ENCODE measurements at regions not wholly inside any gene's neighbourhood (a gene's known extent, or its start where the extent isn't known, plus 50 kb on each side); places are given as distances from the start of the nearest gene placed in this dataset.

- no peak overlapping the region for H3K4me3 ChIP-seq (ENCODE audit: low read depth, low read length)
- H3K27ac ChIP-seq (ENCODE audit: low read depth, low read length) = no peak overlapping the region
- H3K27me3 ChIP-seq (ENCODE audit: control insufficient read depth, insufficient read depth, low read length) = no peaks in the 10 kb centered on the region
- H3K36me3 ChIP-seq (ENCODE audit: control insufficient read depth, insufficient read depth, low read length) = no peaks in the 10 kb centered on the region
- H3K9me3 ChIP-seq (ENCODE audit: control insufficient read depth, insufficient read depth, low read depth, low read length) = peaks cover 25% of the 10 kb centered on the region
- H3K9ac ChIP-seq (ENCODE audit: low read length) = no peak overlapping the region
- H3K4me1 ChIP-seq (ENCODE audit: control insufficient read depth, insufficient read depth, low read length) = no peaks in the 10 kb centered on the region
Measured at GRCh38 chr12:28898038-28898437, 251.0 kb upstream of the FAR2 start.

- H3K27me3 ChIP-seq (ENCODE audit: control insufficient read depth, insufficient read depth, low read length) = no peaks in the 10 kb centered on the region
- no peaks in the 10 kb centered on the region for H3K4me1 ChIP-seq (ENCODE audit: control insufficient read depth, insufficient read depth, low read length)
- no peak overlapping the region for H3K9ac ChIP-seq (ENCODE audit: low read length)
- peaks cover 25% of the 10 kb centered on the region for H3K9me3 ChIP-seq (ENCODE audit: control insufficient read depth, insufficient read depth, low read depth, low read length)
- no peaks in the 10 kb centered on the region for H3K36me3 ChIP-seq (ENCODE audit: control insufficient read depth, insufficient read depth, low read length)
- no peak overlapping the region for H3K27ac ChIP-seq (ENCODE audit: low read depth, low read length)
- H3K4me3 ChIP-seq (ENCODE audit: low read depth, low read length) = no peak overlapping the region
Measured at GRCh38 chr12:28899951-28900350, 249.1 kb upstream of the FAR2 start.

GRCh38 chr12:28905220-28905955 is 243.7 kb upstream of the FAR2 start:
- H3K4me3 ChIP-seq (ENCODE audit: low read depth, low read length) = no peak overlapping the region
- H3K4me1 ChIP-seq (ENCODE audit: control insufficient read depth, insufficient read depth, low read length) = no peaks in the 10 kb centered on the region
- no peak overlapping the region for H3K27ac ChIP-seq (ENCODE audit: low read depth, low read length)
- H3K27me3 ChIP-seq (ENCODE audit: control insufficient read depth, insufficient read depth, low read length) = no peaks in the 10 kb centered on the region
- no peaks in the 10 kb centered on the region for H3K36me3 ChIP-seq (ENCODE audit: control insufficient read depth, insufficient read depth, low read length)
- H3K9ac ChIP-seq (ENCODE audit: low read length) = no peak overlapping the region
- H3K9me3 ChIP-seq (ENCODE audit: control insufficient read depth, insufficient read depth, low read depth, low read length) = peaks cover 13% of the 10 kb centered on the region

- Histone ChIP-seq H3K27me3 (ENCODE audit: control insufficient read depth, insufficient read depth, low read length) (no peaks in the 10 kb centered on the region), H3K36me3 (ENCODE audit: control insufficient read depth, insufficient read depth, low read length) (no peaks in the 10 kb centered on the region), H3K4me3 (ENCODE audit: low read depth, low read length) (no peak overlapping the region), H3K27ac (ENCODE audit: low read depth, low read length) (no peak overlapping the region), H3K4me1 (ENCODE audit: control insufficient read depth, insufficient read depth, low read length) (no peaks in the 10 kb centered on the region), H3K9ac (ENCODE audit: low read length) (no peak overlapping the region), H3K9me3 (ENCODE audit: control insufficient read depth, insufficient read depth, low read depth, low read length) (peaks cover 15% of the 10 kb centered on the region)
Measured at GRCh38 chr12:28908646-28909045, 240.4 kb upstream of the FAR2 start.

- no peak overlapping the region for H3K27ac ChIP-seq (ENCODE audit: low read depth, low read length)
- no peaks in the 10 kb centered on the region for H3K27me3 ChIP-seq (ENCODE audit: control insufficient read depth, insufficient read depth, low read length)
- no peak overlapping the region for H3K4me3 ChIP-seq (ENCODE audit: low read depth, low read length)
- peaks cover 18% of the 10 kb centered on the region for H3K9me3 ChIP-seq (ENCODE audit: control insufficient read depth, insufficient read depth, low read depth, low read length)
- no peaks in the 10 kb centered on the region for H3K4me1 ChIP-seq (ENCODE audit: control insufficient read depth, insufficient read depth, low read length)
- H3K9ac ChIP-seq (ENCODE audit: low read length) = no peak overlapping the region
- no peaks in the 10 kb centered on the region for H3K36me3 ChIP-seq (ENCODE audit: control insufficient read depth, insufficient read depth, low read length)
Measured at GRCh38 chr12:28909291-28909690, 239.8 kb upstream of the FAR2 start.

- no peaks in the 10 kb centered on the region for H3K36me3 ChIP-seq (ENCODE audit: control insufficient read depth, insufficient read depth, low read length)
- no peaks in the 10 kb centered on the region for H3K4me1 ChIP-seq (ENCODE audit: control insufficient read depth, insufficient read depth, low read length)
- no peak overlapping the region for H3K4me3 ChIP-seq (ENCODE audit: low read depth, low read length)
- H3K9ac ChIP-seq (ENCODE audit: low read length) = no peak overlapping the region
- H3K27ac ChIP-seq (ENCODE audit: low read depth, low read length) = no peak overlapping the region
- H3K27me3 ChIP-seq (ENCODE audit: control insufficient read depth, insufficient read depth, low read length) = no peaks in the 10 kb centered on the region
- H3K9me3 ChIP-seq (ENCODE audit: control insufficient read depth, insufficient read depth, low read depth, low read length) = peaks cover 7% of the 10 kb centered on the region; the same call in 1 of the 2 replicates
Measured at GRCh38 chr12:28925719-28926376, 223.2 kb upstream of the FAR2 start.

- H3K9me3 ChIP-seq (ENCODE audit: control insufficient read depth, insufficient read depth, low read depth, low read length) = no peaks in the 10 kb centered on the region
- H3K36me3 ChIP-seq (ENCODE audit: control insufficient read depth, insufficient read depth, low read length) = no peaks in the 10 kb centered on the region
- H3K4me3 ChIP-seq (ENCODE audit: low read depth, low read length) = no peak overlapping the region
- no peak overlapping the region for H3K9ac ChIP-seq (ENCODE audit: low read length)
- no peaks in the 10 kb centered on the region for H3K4me1 ChIP-seq (ENCODE audit: control insufficient read depth, insufficient read depth, low read length)
- no peak overlapping the region for H3K27ac ChIP-seq (ENCODE audit: low read depth, low read length)
- no peaks in the 10 kb centered on the region for H3K27me3 ChIP-seq (ENCODE audit: control insufficient read depth, insufficient read depth, low read length)
Measured at GRCh38 chr12:28930704-28931103, 218.4 kb upstream of the FAR2 start.

- no peak overlapping the region for H3K9ac ChIP-seq (ENCODE audit: low read length)
- H3K9me3 ChIP-seq (ENCODE audit: control insufficient read depth, insufficient read depth, low read depth, low read length) = no peaks in the 10 kb centered on the region
- H3K27me3 ChIP-seq (ENCODE audit: control insufficient read depth, insufficient read depth, low read length) = no peaks in the 10 kb centered on the region
- H3K27ac ChIP-seq (ENCODE audit: low read depth, low read length) = no peak overlapping the region
- no peaks in the 10 kb centered on the region for H3K36me3 ChIP-seq (ENCODE audit: control insufficient read depth, insufficient read depth, low read length)
- H3K4me3 ChIP-seq (ENCODE audit: low read depth, low read length) = no peak overlapping the region
- no peaks in the 10 kb centered on the region for H3K4me1 ChIP-seq (ENCODE audit: control insufficient read depth, insufficient read depth, low read length)
Measured at GRCh38 chr12:28933176-28933575, 215.9 kb upstream of the FAR2 start.

- Histone ChIP-seq H3K4me1 (ENCODE audit: control insufficient read depth, insufficient read depth, low read length) (no peaks in the 10 kb centered on the region), H3K9ac (ENCODE audit: low read length) (no peak overlapping the region), H3K27me3 (ENCODE audit: control insufficient read depth, insufficient read depth, low read length) (no peaks in the 10 kb centered on the region), H3K27ac (ENCODE audit: low read depth, low read length) (no peak overlapping the region), H3K4me3 (ENCODE audit: low read depth, low read length) (no peak overlapping the region), H3K9me3 (ENCODE audit: control insufficient read depth, insufficient read depth, low read depth, low read length) (no peaks in the 10 kb centered on the region), H3K36me3 (ENCODE audit: control insufficient read depth, insufficient read depth, low read length) (no peaks in the 10 kb centered on the region)
Measured at GRCh38 chr12:28933864-28934527, 215.1 kb upstream of the FAR2 start.

GRCh38 chr12:28936221-28936620 is 212.9 kb upstream of the FAR2 start:
- Histone ChIP-seq H3K4me3 (ENCODE audit: low read depth, low read length) (no peak overlapping the region), H3K36me3 (ENCODE audit: control insufficient read depth, insufficient read depth, low read length) (no peaks in the 10 kb centered on the region), H3K9ac (ENCODE audit: low read length) (no peak overlapping the region), H3K27ac (ENCODE audit: low read depth, low read length) (no peak overlapping the region), H3K4me1 (ENCODE audit: control insufficient read depth, insufficient read depth, low read length) (no peaks in the 10 kb centered on the region), H3K9me3 (ENCODE audit: control insufficient read depth, insufficient read depth, low read depth, low read length) (no peaks in the 10 kb centered on the region), H3K27me3 (ENCODE audit: control insufficient read depth, insufficient read depth, low read length) (no peaks in the 10 kb centered on the region)

GRCh38 chr12:28936711-28937110 is 212.4 kb upstream of the FAR2 start:
- H3K9ac ChIP-seq (ENCODE audit: low read length) = no peak overlapping the region

More at GRCh38 chr12:28936711-28937110, 212.4 kb upstream of the FAR2 start:
- Histone ChIP-seq H3K27ac (ENCODE audit: low read depth, low read length) (no peak overlapping the region), H3K4me1 (ENCODE audit: control insufficient read depth, insufficient read depth, low read length) (no peaks in the 10 kb centered on the region), H3K9me3 (ENCODE audit: control insufficient read depth, insufficient read depth, low read depth, low read length) (no peaks in the 10 kb centered on the region), H3K36me3 (ENCODE audit: control insufficient read depth, insufficient read depth, low read length) (no peaks in the 10 kb centered on the region), H3K27me3 (ENCODE audit: control insufficient read depth, insufficient read depth, low read length) (no peaks in the 10 kb centered on the region), H3K4me3 (ENCODE audit: low read depth, low read length) (no peak overlapping the region)
